ENCODE measurements at regions not wholly inside any gene's neighbourhood (a gene's known extent, or its start where the extent isn't known, plus 50 kb on each side); places are given as distances from the start of the nearest gene placed in this dataset.

- TF ChIP-seq CTCF (IDR thresholded peaks at IDR 0.05; ENCODE audit: low read depth, low read length), result no peak
- TF ChIP-seq, protein P1, sequence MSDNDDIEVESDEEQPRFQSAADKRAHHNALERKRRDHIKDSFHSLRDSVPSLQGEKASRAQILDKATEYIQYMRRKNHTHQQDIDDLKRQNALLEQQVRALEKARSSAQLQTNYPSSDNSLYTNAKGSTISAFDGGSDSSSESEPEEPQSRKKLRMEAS (IDR thresholded peaks at IDR 0.05; ENCODE audit: low read depth, low read length), result no peak
- TF ChIP-seq POLR2A (IDR thresholded peaks at IDR 0.05; ENCODE audit: extremely low read depth, insufficient read length), result no peak
- TF ChIP-seq MYC (IDR thresholded peaks at IDR 0.05; ENCODE audit: low read depth, low read length), result no peak
These were observed 296.4 kb downstream of the PAX1 start for GRCh38 chr20:22001886-22002285.

All from NB4 (cell line).